Vagina (tissue), 2 donors: ENCODE measurements at regions not wholly inside any gene's neighbourhood (a gene's known extent, or its start where the extent isn't known, plus 50 kb on each side); places are given as distances from the start of the nearest gene placed in this dataset.

Source experiments
- DNase-seq, 2 donors: peaks; one replicate each; pipeline ENCODE4 v3.0.0-alpha.2; 2017; ENCODE audit errors: extremely low spot score in 2 of 2
- H3K27ac ChIP-seq: fragments of 200-600 bp; sonication (generic); one replicate; pipeline ENCODE4 v1.5.1; 2019
- H3K27me3 ChIP-seq: fragments of 200-600 bp; sonication (generic); one replicate; pipeline ENCODE4 v1.5.1; 2019
- H3K36me3 ChIP-seq, 2 donors: fragments of 200-600 bp; sonication (generic); one replicate each; pipeline ENCODE4 v1.5.1; 2017 to 2019
- H3K4me1 ChIP-seq: fragments of 200-600 bp; sonication (generic); one replicate; pipeline ENCODE4 v1.5.1; 2019
- H3K4me3 ChIP-seq, 2 donors: fragments of 200-600 bp; sonication (generic); 1 replicate in 1 of 2; 2 replicates in 1 of 2; pipeline ENCODE4 v1.5.1; 2016 to 2019
- H3K9me3 ChIP-seq: fragments of 200-600 bp; sonication (generic); one replicate; pipeline ENCODE4 v1.5.1; 2019
- CTCF ChIP-seq, 3 experiments: fragments of 450-650 bp in 2 of 3; fragments of 200-600 bp in 1 of 3; sonication (generic) in 1 of 3; IDR thresholded peaks; one replicate each; pipeline ENCODE4 v1.5.1; 2017 to 2019; ENCODE audit warnings: antibody characterized with exemption in 3 of 3, mild to moderate bottlenecking in 2 of 3, moderate library complexity in 2 of 3
- POLR2A ChIP-seq, 2 donors: fragments of 450-650 bp; IDR thresholded peaks; one replicate each; pipeline ENCODE4 v1.6.1; 2017; ENCODE audit warnings: antibody characterized with exemption in 2 of 2, mild to moderate bottlenecking in 2 of 2, moderate library complexity in 2 of 2
- POLR2AphosphoS5 ChIP-seq, 2 donors: sonication (generic); formaldehyde crosslinking; IDR thresholded peaks; one replicate each; pipeline ENCODE4 v1.9.0; 2017; ENCODE audit warnings: antibody characterized with exemption in 2 of 2, mild to moderate bottlenecking in 2 of 2, low read depth in 1 of 2; ENCODE audit not compliant: insufficient read depth in 1 of 2
- intact Hi-C: fragments of 100-400 bp; cut with DNase I; formaldehyde crosslinking; loops from one replicate; pipeline ENCODE4 v1.15.1; 2023

DNA sequence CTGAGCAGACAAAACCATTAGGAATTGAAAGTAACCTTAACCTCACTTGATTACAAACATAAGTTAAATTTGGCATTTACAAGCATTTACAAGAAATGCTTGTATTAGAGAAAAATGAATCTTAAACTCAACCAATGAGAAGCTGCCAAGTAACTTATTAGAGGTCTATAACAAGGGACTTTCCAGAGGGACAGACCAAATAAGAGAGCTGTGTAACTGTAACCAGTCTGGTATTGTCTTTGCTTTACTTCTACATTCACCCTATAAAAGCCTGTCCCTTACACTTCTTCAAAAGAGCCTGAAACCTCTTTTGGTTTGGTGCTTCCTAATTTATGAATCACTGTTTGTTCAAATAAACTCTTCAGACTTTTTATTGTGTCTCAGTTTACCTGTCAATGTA is 450.0 kb upstream of the FAR2 start:
- H3K27me3 ChIP-seq: no peaks in the 10 kb centered on the region
- intact Hi-C loops: no loop called here

DNA sequence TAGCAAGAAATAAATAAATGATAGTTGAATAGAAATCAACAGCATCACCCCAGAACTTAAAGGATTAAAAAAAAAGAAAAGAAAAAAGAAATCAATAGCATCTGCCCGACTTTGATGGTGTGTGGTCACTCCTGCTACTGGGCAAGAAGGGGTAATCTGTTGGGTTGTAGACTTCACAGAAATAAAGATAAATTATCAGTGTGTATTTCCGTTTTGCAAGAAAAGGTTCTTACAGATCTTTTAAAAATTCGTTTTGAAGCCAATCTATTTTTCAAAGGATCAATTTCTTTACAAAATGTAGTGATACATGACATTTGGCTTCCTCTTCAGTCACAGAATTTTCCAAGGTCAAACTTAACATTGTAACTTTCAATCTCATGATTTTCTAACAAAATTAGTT is 448.9 kb upstream of the FAR2 start:
- H3K4me3 ChIP-seq: no peak overlapping the region
- H3K9me3 ChIP-seq: no peaks in the 10 kb centered on the region
- H3K36me3 ChIP-seq: no peaks in the 10 kb centered on the region
- intact Hi-C loops: no loop called here
- H3K27ac ChIP-seq: no peak overlapping the region
- H3K27me3 ChIP-seq: no peaks in the 10 kb centered on the region
- no peaks in the 10 kb centered on the region for H3K4me1 ChIP-seq
- DNase-seq: no peak
- no peak for TF ChIP-seq POLR2AphosphoS5 (IDR thresholded peaks at IDR 0.05; ENCODE audit: insufficient read depth in 1 of 2, low read depth in 1 of 2)
- no peak for TF ChIP-seq POLR2A (IDR thresholded peaks at IDR 0.05)
- TF ChIP-seq CTCF (IDR thresholded peaks at IDR 0.05): no peak

More for the DNA sequence above, 450.0 kb upstream of the FAR2 start:
- no peak for TF ChIP-seq POLR2AphosphoS5 (IDR thresholded peaks at IDR 0.05; ENCODE audit: insufficient read depth in 1 of 2, low read depth in 1 of 2)
- no peak for TF ChIP-seq POLR2A (IDR thresholded peaks at IDR 0.05)
- no peak for TF ChIP-seq CTCF (IDR thresholded peaks at IDR 0.05)
- no peak for DNase-seq
- Histone ChIP-seq H3K36me3 (no peaks in the 10 kb centered on the region), H3K4me1 (no peaks in the 10 kb centered on the region), H3K27ac (no peak overlapping the region), H3K9me3 (no peaks in the 10 kb centered on the region), H3K4me3 (no peak overlapping the region)

DNA sequence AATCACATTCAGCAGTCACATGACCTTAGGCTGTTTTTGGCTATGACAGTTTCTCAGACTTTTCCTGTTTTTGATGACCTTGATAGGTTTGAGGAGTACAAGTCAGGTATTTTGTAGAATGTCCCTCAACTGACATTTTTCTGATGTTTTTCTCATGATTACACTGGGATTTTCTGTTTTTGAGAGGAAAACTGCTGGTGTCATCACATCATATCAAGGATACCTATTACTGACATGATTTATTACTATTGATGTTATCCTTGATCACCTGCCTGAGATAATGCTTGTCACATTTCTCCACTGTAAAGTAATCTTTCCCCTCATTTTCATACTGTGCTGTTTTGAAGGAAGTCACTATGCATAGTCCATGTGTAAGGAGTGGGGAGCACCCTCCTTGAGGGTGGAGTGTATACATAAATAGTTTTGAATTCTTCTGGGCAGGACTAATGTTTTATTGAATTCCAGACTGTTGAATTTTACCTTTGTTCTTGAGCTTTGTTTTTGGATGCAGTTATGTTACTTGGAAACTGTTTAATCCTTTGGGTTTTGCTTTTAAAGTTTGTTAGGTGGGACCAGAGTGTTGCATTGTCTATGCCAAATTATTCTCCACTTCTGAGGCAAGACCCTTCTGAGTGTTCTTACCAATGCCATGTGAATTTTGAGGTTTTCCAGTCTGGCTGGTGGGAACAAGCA is 444.5 kb upstream of the FAR2 start:
- no peaks in the 10 kb centered on the region for H3K27me3 ChIP-seq
- intact Hi-C loops: no loop called here
- TF ChIP-seq POLR2A (IDR thresholded peaks at IDR 0.05): no peak
- no peak for TF ChIP-seq POLR2AphosphoS5 (IDR thresholded peaks at IDR 0.05; ENCODE audit: insufficient read depth in 1 of 2, low read depth in 1 of 2)
- no peak for TF ChIP-seq CTCF (IDR thresholded peaks at IDR 0.05)

DNA sequence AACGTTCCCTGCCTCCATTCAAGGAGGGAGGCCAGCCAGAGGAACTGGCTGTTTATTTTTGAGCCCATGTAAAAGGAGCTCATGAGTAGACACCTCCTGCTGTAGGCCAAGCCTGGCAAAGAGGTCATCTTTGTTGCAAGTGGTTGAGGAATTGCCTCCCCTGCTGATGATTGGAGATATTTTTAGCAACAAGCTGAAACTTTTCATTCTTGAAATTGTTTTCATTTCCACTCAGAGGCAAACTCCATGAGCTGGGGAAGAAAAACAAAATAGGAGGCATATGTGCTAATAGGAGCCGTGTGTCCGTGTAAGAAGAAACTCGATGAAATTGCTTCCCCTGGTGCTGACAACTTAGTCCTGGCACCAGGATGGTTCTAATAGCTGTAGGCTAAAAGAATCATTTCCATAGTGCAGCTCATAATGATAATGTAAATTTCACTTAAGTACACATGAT is 440.1 kb upstream of the FAR2 start:
- TF ChIP-seq CTCF (IDR thresholded peaks at IDR 0.05) (no peak), POLR2AphosphoS5 (IDR thresholded peaks at IDR 0.05; ENCODE audit: insufficient read depth in 1 of 2, low read depth in 1 of 2) (no peak), POLR2A (IDR thresholded peaks at IDR 0.05) (no peak)

More for the DNA sequence above, 444.5 kb upstream of the FAR2 start:
- Histone ChIP-seq H3K4me1 (no peaks in the 10 kb centered on the region), H3K27ac (no peak overlapping the region), H3K4me3 (no peak overlapping the region), H3K9me3 (no peaks in the 10 kb centered on the region), H3K36me3 (no peaks in the 10 kb centered on the region)
- DNase-seq: no peak

GRCh38 chr12:28709986-28710685 is 438.9 kb upstream of the FAR2 start:
- intact Hi-C loops: no loop called here
- Histone ChIP-seq H3K27ac (no peak overlapping the region), H3K4me3 (no peak overlapping the region), H3K36me3 (no peaks in the 10 kb centered on the region), H3K4me1 (no peaks in the 10 kb centered on the region), H3K9me3 (no peaks in the 10 kb centered on the region), H3K27me3 (no peaks in the 10 kb centered on the region)
- TF ChIP-seq POLR2A (IDR thresholded peaks at IDR 0.05): no peak
- DNase-seq: no peak

More for the DNA sequence above, 440.1 kb upstream of the FAR2 start:
- H3K27me3 ChIP-seq: no peaks in the 10 kb centered on the region
- no peaks in the 10 kb centered on the region for H3K4me1 ChIP-seq
- H3K27ac ChIP-seq: no peak overlapping the region
- H3K9me3 ChIP-seq: no peaks in the 10 kb centered on the region
- H3K4me3 ChIP-seq: no peak overlapping the region
- intact Hi-C loops: no loop called here
- H3K36me3 ChIP-seq: no peaks in the 10 kb centered on the region
- DNase-seq: no peak
